ENCODE measurements at regions not wholly inside any gene's neighbourhood (a gene's known extent, or its start where the extent isn't known, plus 50 kb on each side); places are given as distances from the start of the nearest gene placed in this dataset.

DNA sequence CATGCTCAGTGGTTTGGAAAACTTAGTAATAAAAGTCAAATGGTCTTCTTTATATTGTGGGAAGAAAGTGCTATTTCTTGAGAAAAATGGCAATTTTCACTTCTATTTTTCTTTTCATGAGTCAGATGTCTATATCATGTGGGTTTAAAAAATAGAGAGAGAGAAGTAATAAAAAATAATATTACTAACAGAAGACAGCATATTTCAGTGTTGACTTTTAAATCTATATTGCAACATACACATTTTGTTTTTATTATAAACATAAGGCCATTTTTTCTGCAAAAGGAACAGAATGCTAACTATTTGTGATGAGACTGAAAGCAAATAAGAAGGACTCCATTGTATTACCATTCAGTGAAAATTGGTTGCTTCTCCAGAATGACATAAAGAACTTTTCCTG is 135.1 kb upstream of the CNR1 start:
- TF ChIP-seq, protein P1, sequence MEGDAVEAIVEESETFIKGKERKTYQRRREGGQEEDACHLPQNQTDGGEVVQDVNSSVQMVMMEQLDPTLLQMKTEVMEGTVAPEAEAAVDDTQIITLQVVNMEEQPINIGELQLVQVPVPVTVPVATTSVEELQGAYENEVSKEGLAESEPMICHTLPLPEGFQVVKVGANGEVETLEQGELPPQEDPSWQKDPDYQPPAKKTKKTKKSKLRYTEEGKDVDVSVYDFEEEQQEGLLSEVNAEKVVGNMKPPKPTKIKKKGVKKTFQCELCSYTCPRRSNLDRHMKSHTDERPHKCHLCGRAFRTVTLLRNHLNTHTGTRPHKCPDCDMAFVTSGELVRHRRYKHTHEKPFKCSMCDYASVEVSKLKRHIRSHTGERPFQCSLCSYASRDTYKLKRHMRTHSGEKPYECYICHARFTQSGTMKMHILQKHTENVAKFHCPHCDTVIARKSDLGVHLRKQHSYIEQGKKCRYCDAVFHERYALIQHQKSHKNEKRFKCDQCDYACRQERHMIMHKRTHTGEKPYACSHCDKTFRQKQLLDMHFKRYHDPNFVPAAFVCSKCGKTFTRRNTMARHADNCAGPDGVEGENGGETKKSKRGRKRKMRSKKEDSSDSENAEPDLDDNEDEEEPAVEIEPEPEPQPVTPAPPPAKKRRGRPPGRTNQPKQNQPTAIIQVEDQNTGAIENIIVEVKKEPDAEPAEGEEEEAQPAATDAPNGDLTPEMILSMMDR (IDR thresholded peaks at IDR 0.05): no peak
- no peak for TF ChIP-seq EP300 (IDR thresholded peaks at IDR 0.05)

Measured in ovary (tissue), 3 donors.